Endothelial cell of umbilical vein (primary cell): ENCODE measurements at regions not wholly inside any gene's neighbourhood (a gene's known extent, or its start where the extent isn't known, plus 50 kb on each side); places are given as distances from the start of the nearest gene placed in this dataset.

Experiments
- CTCF ChIP-seq, 2 donors: IDR thresholded peaks; 1 replicate in 1 of 2; 2 replicates in 1 of 2; pipeline ENCODE4 v1.5.1; 2011; ENCODE audit warnings: low read length in 2 of 2, mild to moderate bottlenecking in 2 of 2, moderate library complexity in 2 of 2, control low read depth in 1 of 2, inconsistent platforms in 1 of 2, low read depth in 1 of 2; ENCODE audit not compliant: insufficient read depth in 1 of 2; ENCODE audit errors: extremely low read depth in 1 of 2
- MAX ChIP-seq: IDR thresholded peaks from 2 replicates; pipeline ENCODE4 v1.6.1; 2011; ENCODE audit not compliant: insufficient read depth, insufficient read length

GRCh38 chr6:164410017-164410416, 899.4 kb downstream of the C6orf118 start:
- no peak for TF ChIP-seq CTCF (IDR thresholded peaks at IDR 0.05; ENCODE audit: extremely low read depth in 1 of 2, insufficient read depth in 1 of 2, low read depth in 1 of 2, low read length in 2 of 2)
- TF ChIP-seq MAX = no peak
